GM18520 (cell line): ENCODE measurements at regions not wholly inside any gene's neighbourhood (a gene's known extent, or its start where the extent isn't known, plus 50 kb on each side); places are given as distances from the start of the nearest gene placed in this dataset.

Experiments
- ATAC-seq: cut with Tn5 transposase; IDR thresholded peaks from one replicate; pipeline ENCODE4 v1.9.1; 2021; ENCODE audit not compliant: unreplicated experiment

DNA sequence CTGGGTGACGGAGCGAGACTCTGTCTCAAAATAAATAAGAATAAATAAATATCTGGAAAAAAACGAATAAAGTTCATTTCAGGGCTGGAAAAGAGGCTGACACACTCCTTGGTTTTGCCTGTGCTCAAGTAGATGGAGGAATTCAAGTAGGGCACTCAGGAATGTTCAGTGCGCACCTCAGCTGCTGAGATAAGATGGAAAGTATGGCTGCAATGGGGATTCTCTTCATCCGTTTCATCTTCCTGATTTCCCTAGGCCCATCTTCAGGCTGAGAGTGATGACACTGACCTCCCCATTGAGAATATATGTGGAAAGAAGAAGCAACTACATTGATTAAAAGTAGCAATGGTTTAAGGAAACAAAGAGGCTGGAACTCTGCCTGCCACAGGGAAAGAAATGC, 130.5 kb upstream of the ZNF644 start:
- ATAC-seq: no peak

DNA sequence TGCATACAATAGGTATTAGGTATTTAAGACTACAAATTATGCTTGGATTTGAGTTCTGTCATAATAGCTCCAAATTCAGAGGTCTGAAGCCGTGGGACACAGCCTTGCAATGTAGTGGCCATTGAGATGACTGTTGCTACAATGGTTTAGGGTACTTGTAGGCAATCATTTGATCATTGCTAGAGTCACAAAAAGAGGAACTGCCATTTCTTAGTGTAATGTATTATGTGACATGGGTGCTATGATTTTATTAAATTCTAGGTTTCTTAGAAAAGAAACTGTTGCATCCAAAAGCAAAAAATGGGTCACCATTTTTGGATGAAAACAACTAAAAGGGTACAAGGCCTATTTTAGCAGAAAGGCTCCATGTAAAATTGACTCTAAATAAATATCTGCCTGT, 129.9 kb upstream of the ZNF644 start:
- ATAC-seq: no peak

DNA sequence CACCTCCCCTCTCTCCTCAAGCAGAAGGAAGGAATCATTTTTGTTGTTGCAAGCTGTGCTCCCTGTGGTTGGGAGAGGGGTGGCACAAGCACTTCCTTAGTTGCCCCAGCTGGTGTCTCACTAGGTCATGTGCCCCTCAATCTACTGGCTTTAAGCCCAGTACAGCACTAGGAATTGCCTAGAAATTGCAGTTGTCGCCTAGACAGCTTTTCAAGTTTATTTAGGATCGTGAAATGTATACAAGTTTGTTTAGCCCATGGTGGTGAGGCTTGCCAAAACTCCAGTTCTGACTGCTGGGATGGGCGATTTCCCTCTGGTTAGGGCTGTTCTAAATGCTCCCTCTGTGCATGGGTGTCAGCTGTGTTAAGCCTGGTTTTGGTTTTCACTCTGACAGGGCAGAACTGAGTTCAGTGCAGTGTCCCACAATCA, 126.8 kb upstream of the ZNF644 start:
- no peak for ATAC-seq

DNA sequence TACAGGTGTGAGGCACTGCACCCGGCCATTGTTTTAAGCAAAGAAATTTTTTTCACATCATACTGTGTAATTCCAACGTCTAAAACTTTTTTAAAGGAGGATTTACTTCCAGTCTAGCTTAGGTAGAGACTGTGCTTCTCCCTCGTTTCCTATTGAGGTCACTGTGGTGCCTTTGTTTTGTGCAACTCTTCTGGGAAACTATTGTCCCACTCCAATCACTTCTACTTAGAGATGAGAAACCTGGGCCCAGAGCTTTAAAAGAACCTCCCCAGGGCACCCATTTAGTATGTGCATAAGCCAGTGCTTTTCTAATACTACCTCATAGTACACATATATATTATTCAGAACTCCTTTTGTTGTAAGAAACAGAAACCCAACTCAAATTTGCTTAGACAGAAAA, 120.0 kb upstream of the ZNF644 start:
- no peak for ATAC-seq

DNA sequence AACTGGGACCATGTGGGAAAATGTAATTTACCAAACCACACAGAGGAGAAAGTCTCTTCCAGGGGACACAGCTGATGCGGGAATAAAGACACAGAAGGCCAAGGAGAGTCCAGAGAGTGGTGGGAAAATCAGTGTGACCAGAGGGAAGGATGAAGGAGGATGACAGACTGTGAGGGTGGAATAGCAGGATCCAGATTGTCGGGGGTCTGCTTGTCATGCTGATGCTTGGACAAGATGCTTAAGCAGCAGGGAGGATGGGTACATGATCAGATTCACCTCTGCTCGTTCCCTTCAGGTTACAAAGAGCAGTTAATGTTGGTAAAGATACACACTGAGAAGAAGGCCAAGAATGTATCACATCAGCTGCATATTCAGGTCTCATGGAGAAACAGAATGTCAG, 117.1 kb upstream of the ZNF644 start:
- ATAC-seq: no peak

DNA sequence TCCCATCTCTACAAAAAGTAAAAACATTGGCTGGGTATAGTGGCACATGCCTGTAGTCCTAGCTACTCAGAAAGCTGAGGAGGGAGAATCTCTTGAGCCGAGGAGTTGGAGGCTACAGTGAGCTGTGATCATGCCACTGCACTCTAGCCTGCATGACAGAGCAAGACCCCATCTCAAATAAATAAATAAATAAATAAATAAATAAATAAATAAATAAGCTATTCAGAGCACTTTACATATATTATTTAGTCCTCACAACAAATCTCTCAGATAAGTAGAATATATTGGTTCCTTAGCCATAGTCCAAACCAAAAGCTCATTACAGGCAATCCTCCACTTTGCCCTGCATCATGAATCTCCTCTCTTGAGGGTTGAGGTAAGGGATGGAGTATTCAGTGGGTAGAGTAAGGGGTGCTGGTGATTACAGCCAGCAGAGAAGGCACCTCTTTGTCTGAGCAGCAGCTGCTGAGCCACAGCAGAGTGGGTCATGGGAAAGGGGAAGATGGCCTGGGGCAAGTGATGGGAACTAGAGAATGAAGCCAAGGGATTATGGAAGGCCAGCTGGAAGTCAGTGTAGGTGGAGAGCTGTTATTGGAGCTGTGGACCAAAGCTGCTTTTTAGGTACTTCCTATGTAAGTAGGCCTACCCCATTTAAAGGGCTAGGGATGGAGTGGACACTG, 115.5 kb upstream of the ZNF644 start:
- no peak for ATAC-seq

DNA sequence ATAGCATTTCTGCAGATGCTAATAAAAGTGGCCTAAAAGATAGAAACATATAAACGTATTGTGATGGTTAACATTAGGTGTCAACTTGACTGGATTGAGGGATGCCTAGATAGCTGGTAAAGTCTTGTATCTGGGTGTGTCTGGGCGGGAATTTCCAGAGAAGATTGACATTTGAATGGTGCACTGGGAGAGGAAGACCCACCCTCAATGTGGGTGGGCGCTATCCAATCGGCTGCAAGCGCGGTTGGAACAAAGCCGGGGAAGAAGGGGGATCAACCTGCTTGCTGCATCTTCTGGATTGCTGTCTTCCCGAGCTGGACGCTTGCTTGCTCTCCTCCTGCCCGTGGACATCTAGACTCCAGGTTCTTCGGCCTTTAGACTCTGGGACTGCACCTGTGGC, 114.0 kb upstream of the ZNF644 start:
- no peak for ATAC-seq

DNA sequence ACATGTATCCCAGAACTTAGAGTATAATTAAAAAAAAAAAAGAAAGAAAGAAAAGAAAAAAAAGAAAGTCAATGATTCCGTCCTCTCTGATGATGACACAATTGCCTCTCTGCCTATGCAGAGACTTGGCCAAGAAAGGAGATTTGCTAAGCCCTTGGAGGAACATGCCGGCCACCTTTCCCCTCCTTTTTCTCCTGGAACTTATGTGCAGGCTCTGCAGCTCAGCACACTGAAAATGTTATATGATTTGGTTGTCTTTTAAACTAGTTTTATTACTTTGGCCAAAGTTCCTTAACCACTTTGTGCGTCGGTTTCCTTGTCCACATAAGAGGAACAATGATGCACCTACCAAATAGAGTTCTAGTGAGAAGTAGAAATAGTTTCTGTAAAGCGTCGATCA, 111.4 kb upstream of the ZNF644 start:
- ATAC-seq: no peak

DNA sequence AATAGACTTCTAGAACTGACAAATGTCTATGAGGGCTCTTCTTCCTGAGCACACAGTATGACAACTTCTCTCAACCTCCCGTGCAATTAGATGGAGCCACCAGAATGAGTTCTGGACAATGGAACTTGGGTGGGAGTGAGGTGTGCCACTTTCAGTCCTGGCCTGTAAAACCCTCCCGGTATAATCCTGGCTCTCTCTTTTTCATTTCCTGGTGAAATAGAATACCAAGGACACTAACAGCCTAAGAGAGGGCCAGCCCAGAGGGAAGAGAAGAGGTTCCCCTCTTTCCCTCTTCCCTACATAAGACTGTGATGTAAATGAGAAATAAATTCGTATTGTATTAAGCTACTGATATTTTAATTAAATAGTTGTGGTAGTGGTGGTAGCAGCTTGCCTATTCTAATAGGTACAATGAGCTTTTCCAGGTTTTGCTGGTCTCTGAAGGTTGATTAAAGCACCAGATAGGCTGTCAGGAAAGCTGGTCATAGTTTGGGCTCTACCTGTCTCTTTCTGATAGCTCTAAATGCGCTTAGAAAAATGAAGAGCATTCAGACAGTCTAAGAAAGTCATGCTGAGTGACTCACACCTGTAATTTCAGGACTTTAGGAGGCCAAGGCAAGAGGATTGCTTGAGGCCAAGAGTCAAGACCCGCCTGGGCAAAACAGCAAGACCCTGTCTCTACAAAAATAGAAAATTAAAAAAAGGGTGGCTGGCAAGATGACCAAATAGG, 108.6 kb upstream of the ZNF644 start:
- ATAC-seq: no peak

DNA sequence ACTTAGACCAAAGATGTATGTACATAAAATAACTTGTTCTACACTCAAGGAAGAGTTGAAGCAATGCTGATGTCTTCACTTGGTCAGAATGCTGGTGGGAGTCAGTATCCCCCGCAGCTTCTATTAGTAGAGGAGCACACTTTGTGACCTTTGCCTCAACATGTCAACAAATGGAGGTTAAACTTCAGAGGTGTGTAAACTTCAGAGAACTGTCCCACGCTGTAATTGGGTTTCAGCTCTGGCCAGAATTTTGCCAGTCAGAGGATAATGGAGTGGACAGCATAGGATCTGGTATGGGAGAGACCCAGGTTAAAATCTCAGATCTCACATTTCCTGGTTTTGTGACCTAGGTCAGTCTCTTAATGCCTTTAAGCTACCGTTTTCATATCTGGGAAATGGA, 107.6 kb upstream of the ZNF644 start:
- ATAC-seq: no peak

DNA sequence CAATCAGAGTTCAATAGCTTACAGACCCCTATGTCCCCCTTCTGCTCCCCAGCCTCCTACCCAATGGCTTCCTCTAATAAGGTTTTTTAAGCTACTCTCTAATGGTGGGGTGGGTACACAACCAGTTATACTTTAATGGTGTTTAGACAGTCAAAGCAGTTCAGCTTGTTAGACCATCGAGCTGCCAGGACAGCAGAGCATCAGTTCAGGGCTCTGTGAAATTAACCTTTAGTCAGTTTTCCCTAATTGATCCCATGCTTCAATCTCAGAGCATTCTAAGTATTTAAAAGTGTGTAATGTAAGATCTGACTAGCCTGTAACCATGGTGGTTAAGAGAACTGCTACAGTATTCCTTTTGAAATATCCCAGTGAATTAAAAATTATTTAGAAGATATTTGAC, 107.2 kb upstream of the ZNF644 start:
- no peak for ATAC-seq

DNA sequence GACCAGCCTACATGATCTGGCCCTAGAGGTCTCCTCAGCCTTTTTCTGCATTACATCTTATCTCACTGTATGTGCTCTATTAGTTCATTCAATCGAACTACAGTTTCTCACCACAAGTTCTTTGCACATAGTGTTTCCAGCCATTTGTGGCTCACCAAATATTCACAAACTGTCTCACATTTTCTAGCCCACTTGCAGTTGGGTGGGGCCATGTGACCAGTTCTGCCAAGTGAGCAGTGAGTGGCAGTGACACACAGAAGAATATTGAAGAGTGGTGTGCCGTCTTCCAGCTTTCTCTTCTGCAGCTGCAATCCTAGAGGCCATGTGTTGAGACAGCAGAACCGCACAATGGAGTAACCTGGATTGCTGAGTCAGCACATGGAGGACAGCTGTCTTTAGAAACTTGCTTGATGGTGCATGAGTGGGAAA, 103.2 kb upstream of the ZNF644 start:
- peak; percentile 43 for ATAC-seq

DNA sequence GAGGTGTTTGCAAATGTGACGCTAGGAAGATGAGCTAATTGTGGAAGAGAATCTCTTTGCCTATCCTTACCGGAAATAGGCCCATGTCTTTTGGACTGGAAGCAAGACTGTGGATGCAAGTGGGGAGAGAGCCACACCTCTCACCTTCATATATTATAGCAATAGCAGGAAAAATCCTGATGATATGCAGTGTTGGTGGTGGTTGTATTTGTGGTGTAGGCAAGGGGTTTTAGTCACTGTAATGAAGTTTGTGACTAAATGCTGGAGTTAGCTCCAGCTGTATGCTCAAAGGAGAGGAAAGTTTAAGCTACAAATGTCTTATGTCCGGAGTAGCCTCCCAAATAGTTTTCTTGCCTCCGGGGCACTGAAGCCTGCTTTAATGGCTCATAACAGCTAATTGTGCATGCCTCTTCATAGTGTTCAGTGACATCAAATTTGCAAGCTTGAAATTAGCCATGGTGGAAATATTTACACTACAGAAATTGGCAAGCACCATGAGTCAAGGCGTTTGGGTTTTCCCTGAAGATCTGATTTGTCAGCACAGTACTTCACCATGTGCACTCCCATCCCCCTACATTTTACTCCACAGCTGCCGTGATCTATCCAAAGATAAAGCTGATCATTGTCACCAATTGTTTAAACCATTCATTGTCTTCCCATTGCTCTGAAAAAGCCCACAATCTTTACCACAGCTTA, 102.6 kb upstream of the ZNF644 start:
- peak; percentile 35 for ATAC-seq

DNA sequence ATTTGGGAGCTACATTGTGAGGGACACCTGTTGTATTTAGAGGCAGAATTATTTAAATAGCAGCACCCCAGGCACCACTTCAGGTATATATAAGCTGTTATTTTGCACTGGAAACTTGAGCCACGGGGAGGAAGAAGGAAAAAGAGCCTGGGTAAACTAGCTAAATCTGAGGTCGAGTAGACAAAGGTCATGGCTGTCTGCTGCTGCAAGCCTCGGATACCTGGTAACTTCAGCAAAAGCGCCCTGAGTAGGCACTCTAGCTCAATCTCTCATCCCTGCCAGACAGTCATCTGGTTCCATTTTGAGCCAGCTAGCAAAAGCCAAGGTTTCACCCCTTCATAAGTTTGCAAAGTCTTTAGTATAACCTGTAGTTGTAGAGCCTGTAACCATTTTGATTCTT, 101.9 kb upstream of the ZNF644 start:
- ATAC-seq: no peak

DNA sequence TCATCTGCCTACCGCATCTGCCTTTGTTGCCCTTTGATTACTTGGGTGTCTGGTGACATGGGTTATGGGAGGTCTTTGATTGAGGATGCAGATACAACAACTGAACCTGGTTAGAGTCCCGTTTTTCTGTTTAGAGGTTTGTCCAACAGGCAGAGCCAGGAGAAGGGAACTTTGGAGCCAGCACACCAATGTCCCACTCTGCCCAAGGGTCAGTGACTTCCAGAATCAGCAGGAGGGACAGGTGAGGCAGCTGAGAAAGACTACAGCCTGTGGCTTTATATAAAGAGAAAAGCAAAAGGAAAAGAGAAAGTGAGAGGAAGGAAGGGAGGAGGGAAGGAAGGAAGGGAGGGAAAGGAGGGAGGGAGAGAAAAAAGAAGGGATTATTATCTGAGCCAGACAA, 101.5 kb upstream of the ZNF644 start:
- no peak for ATAC-seq

DNA sequence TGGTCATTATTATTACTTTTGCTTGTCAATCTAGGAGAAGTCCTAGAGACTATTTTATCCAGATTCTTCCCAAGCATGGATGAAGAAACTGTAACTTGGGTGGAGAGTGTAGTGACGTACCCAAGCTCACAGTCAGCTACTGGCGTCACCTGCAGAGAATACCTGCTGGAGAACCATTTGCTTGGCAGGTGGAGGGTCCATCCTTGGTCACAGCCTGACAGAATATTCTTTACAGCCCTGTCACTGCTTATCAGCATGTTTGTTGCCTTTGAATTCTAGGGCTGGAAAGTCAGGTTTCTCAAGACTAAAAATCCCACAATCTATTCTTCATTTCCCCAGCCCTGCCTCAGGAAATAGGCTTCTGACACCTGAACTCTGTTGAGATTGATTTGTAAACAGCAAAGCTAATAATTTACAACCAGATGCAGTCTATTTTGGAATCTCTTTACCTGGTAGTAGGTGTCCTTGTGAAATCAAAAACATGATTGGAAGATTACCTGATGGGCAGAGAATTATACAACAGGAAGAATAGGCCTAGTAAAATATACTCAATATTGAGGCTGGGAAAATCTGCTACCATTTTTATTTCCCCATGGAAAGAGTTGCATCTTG, 100.4 kb upstream of the ZNF644 start:
- no peak for ATAC-seq

DNA sequence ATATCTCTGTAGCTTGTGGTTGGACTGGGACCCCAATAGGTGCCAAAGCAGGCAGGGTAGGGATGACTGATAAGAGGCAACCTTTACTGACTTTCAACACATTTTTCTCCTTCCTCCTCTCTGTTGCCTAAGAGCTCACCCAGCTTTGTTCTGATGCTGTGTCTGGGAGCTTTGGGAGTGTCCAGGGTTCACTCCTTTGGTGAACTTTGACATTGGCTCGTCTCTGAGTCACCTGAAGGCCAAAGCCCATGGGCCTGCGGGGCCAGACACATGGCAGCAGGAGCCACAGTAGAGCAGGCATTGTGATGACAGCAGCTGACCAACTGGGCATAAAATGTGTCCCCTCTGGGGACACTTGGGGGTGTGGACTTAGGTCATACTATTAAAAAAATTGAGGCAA, 99.5 kb upstream of the ZNF644 start:
- ATAC-seq: no peak

DNA sequence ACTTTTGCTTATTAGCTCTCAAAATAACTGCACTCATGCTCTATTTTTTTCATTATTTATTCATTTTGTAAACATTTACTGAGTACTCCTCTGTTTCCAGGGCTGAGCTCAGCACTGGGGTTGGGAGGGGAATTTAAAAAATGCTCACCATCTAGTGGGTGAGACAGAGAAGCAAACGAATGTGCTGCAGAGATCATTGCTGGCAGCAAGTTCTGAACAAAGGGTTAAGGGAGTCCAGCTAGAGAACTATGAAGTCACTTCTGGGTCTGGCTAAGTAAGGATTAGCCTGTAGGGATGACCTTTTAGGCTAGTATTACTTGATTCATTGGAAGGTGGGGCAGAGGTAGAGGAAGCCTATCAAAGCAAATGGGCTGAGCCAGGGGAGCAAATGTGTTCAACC, 99.1 kb upstream of the ZNF644 start:
- ATAC-seq: no peak

DNA sequence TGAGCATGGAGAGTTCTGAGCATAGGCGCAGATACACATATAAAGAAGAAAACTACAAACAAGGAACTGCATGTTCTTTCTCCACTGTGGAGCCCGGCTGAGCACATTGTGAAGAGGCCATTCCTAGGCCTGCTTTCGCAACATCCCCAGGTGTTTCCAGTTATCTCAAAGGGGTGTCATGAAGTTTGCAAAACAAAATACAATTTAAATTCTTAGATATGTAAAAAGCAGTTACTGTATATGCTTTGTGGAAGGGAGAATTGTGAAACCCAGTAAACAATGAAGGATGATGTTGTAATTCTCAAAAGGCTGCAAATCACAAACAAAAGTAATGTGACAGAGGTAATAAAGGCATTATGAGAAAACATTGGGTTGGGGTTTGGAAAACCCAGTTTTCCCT, 98.6 kb upstream of the ZNF644 start:
- ATAC-seq: no peak

DNA sequence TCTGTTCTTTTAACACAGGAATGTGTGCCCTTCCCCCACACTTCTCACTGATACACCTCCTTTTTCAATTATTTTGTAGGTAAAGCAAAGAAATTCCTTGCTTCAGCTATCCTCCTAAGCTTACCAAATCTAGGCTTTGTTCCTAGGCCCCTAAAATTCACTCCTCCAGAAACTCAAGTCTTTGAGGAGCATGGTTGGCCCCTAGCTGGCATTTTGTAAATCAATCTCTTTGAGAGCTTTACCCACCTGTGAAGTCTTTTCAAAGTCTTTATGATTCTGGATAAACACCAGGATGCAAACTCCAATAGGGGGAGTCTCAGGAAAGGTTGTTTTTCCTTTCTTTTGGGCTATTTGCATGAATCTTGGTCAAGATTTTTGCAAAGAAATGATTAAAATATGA, 82.9 kb upstream of the ZNF644 start:
- no peak for ATAC-seq

DNA sequence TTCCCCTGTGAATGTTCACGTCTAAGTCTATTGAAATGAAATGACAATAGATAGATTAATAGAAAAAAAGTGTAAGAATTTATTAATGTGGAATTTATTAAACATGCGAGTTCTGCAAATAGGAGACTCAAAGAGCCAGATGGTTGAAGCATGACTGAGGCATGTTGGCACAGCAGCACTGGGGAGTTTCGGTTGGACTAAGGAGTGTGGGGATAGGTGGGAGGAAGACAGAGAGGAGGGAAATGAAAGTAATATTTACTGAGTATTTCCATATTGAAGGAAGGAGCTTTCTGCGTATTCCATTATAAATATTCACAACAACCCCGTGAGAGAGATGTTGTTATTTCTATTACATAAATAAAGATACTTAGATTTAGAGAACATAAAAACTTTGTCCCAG, 79.5 kb upstream of the ZNF644 start:
- no peak for ATAC-seq
